ENCODE measurements at regions not wholly inside any gene's neighbourhood (a gene's known extent, or its start where the extent isn't known, plus 50 kb on each side); places are given as distances from the start of the nearest gene placed in this dataset.

DNA sequence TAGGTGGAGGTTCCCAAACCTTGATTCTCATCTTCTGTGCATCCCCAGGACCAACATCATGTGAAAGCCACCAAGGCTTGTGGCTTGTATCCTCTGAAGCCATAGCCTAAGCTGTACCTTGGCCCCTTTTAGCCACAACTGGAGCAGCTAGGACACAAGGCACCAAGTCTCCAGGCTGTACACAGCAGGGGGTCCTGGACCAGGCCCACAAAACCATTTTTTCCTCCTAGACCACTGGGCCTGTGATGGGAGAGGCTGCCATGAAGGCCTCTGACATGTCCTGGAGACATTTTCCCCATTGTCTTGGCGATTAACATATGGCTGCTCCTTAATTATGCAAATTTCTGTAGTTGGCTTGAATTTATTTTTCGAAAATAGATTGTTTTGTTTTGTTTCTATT, 114.8 kb upstream of the LAMA2 start:
- TF ChIP-seq, protein P1, sequence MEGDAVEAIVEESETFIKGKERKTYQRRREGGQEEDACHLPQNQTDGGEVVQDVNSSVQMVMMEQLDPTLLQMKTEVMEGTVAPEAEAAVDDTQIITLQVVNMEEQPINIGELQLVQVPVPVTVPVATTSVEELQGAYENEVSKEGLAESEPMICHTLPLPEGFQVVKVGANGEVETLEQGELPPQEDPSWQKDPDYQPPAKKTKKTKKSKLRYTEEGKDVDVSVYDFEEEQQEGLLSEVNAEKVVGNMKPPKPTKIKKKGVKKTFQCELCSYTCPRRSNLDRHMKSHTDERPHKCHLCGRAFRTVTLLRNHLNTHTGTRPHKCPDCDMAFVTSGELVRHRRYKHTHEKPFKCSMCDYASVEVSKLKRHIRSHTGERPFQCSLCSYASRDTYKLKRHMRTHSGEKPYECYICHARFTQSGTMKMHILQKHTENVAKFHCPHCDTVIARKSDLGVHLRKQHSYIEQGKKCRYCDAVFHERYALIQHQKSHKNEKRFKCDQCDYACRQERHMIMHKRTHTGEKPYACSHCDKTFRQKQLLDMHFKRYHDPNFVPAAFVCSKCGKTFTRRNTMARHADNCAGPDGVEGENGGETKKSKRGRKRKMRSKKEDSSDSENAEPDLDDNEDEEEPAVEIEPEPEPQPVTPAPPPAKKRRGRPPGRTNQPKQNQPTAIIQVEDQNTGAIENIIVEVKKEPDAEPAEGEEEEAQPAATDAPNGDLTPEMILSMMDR (conservative IDR thresholded peaks at IDR 0.05; ENCODE audit: low read length), result no peak
- no peak for TF ChIP-seq EZH2phosphoT487 (IDR thresholded peaks at IDR 0.05; ENCODE audit: borderline replicate concordance, low read depth, low read length)
